Epithelial cell of proximal tubule (primary cell): ENCODE measurements at regions not wholly inside any gene's neighbourhood (a gene's known extent, or its start where the extent isn't known, plus 50 kb on each side); places are given as distances from the start of the nearest gene placed in this dataset.
"Not testable (repeated sequence)": the region's sequence is repeated elsewhere in the genome, so short reads cannot be mapped to it uniquely, and the experiment has no call there.

Source experiments
- DNase-seq: peaks from one replicate; pipeline ENCODE4 v3.0.0-alpha.2; 2011; ENCODE audit warnings: low read depth
- H3K4me3 ChIP-seq: 2 replicates; pipeline ENCODE4 v1.5.1; 2011; ENCODE audit warnings: low read depth, mild to moderate bottlenecking, low read length
- CTCF ChIP-seq: conservative IDR thresholded peaks from 2 replicates; pipeline ENCODE4 v1.5.1; 2012; ENCODE audit warnings: low read depth, mild to moderate bottlenecking, low read length

GRCh38 chr7:135872861-135873260 is 104.3 kb downstream of the MTPN start:
- H3K4me3 ChIP-seq = not testable (repeated sequence)

GRCh38 chr7:135862586-135863340 is 114.2 kb upstream of the FAM180A start:
- TF ChIP-seq CTCF = no peak
- no peak for DNase-seq
- no peak overlapping the region for H3K4me3 ChIP-seq

More at GRCh38 chr7:135872861-135873260, 104.3 kb downstream of the MTPN start:
- DNase-seq = not testable (repeated sequence)

- no peak for TF ChIP-seq CTCF
- no peak overlapping the region for H3K4me3 ChIP-seq
- DNase-seq = no peak
Measured at GRCh38 chr7:135859538-135859937, 110.9 kb upstream of the FAM180A start.

GRCh38 chr7:135858851-135859250 is 110.2 kb upstream of the FAM180A start:
- no peak for TF ChIP-seq CTCF
- DNase-seq = no peak
- no peak overlapping the region for H3K4me3 ChIP-seq

GRCh38 chr7:135858379-135858778 is 109.8 kb upstream of the FAM180A start:
- no peak for DNase-seq
- H3K4me3 ChIP-seq = no peak overlapping the region
- no peak for TF ChIP-seq CTCF

GRCh38 chr7:135857519-135858274 is 109.1 kb upstream of the FAM180A start:
- TF ChIP-seq CTCF = no peak
- H3K4me3 ChIP-seq = no peak overlapping the region
- DNase-seq = no peak

- peak; percentile 23 for DNase-seq
- TF ChIP-seq CTCF = no peak
- H3K4me3 ChIP-seq = no peak overlapping the region
Measured at GRCh38 chr7:135856356-135857144, 107.9 kb upstream of the FAM180A start.
